HG02852 (cell line): ENCODE measurements at regions not wholly inside any gene's neighbourhood (a gene's known extent, or its start where the extent isn't known, plus 50 kb on each side); places are given as distances from the start of the nearest gene placed in this dataset.

Experiments
- ATAC-seq: cut with Tn5 transposase; IDR thresholded peaks from one replicate; pipeline ENCODE4 v1.9.1; 2021; ENCODE audit warnings: mild to moderate bottlenecking, moderate library complexity; ENCODE audit not compliant: unreplicated experiment

DNA sequence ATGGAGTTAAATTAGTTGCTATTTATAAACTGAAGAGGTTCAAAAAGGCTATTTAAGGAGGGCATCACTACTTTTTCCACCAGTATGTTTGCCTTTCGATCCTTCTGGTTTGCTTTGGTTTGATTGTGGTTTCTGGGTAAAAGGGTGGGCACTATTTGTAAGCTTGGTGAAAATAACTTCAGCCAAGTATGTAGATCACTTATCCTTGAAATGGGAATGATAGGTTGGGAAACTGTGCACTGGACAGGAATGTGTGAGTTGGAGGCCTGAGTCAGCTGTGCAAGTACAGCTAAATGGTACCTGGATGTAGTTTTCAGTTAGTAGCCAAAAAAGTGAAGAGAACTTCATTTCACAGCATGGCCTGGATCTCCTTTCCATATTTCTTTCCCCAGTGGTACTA lies 466.2 kb downstream of the ENC1 start:
- ATAC-seq = no peak

DNA sequence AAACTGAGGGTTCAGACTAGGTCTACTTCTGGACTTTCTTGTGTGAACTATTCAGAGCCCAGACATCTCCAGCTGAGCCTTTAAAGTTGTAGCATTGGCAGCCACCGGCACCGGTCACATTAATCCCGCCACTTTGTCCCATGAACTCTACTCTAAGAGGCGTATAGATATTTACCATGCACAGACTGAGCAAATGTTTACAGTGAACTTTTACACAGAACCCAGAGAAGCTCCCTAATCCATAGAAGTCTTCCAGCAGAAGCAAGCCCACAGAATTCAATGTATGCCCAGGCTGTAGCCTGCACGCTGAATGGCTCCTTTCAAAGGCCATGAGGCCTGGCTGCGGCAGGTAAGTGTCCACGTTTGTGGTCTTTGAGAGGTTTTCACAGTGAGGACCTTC lies 466.9 kb downstream of the ENC1 start:
- no peak for ATAC-seq

DNA sequence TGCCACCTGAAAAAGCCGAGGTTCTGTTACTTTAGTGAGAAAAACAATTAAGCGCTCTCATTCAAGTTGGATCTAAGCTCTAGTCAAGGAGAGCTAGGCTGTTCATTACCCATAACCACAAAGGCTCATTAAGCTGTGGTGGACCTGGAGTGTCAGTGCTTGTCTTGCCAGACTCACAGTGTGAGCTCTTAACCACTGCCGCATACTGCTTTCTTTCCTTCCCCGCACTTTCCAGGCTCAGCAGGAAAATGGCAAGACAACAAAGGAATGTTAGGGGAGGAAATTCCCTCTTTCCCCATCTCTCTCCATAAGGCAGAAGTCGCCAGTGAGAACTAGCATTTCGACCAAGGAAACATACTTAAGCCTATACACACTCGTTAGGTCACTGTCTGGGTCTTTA lies 467.3 kb downstream of the ENC1 start:
- no peak for ATAC-seq

DNA sequence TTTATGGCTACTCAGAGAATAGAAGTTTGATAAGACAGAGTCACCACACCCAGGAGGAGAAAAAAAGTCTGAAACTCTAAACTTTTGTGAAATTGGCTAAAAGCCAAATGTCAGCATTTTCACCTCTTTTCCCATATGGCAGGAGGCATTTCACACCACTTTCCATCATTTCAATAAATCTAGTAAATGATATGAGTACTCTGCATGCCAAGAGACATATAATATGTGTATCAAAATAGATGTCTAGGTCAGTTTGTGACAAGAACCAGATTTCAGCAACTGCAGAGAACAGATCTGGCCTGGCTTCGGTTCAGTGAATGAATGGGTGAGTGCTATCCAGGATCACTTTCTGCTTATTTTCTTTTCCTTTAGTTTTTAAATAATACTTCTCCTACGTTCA lies 470.8 kb downstream of the ENC1 start:
- no peak for ATAC-seq

DNA sequence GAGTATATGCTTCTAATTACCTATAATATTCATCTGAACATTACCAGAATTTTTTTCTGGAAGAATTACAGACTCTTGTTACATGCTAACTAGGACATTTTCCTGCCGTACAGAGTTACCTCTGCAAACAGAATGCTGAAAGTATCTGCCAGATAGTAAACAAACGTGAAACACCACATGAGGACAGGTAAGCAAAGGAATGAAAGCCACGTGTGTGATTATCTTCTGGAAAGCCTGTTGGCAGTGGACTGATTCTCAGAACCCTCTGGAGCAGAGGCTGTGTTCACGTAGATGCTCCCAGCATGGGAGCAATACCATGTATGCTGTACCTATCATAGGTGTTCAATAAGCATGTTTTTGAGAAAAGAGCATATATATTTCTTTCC lies 472.6 kb downstream of the ENC1 start:
- no peak for ATAC-seq

DNA sequence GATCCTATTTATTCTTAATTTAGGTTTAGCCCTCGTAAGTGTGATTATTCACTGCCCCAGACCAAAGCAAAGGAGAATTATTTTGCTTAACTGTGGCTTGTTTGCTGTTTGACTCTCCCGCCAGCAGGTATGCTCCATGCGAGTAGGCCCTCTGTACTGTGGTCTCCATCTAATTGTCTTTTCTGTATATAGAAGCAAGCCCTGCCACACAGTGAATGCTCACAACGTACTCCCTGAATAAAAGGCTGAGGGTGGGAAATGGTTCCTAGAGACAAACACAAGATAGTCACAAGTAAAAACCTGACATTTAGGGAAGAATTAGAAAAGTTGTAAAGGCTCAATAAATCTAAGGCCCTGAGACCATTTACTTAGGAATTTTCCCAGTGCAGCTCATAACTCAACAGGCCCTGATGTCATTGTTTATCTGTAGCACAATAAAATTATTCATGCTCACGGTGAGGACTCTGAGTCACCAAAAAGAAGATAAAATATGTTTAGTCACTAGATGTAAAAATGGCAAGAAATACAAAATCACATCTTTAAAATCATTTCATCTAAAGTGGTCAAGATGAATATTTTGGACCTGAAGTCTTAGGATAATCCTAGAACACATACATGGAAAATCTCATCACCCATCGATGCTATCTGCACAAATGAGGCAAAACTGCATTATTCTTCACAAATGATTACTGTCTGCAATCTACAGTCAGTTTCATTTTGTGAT lies 473.2 kb downstream of the ENC1 start:
- ATAC-seq = no peak

DNA sequence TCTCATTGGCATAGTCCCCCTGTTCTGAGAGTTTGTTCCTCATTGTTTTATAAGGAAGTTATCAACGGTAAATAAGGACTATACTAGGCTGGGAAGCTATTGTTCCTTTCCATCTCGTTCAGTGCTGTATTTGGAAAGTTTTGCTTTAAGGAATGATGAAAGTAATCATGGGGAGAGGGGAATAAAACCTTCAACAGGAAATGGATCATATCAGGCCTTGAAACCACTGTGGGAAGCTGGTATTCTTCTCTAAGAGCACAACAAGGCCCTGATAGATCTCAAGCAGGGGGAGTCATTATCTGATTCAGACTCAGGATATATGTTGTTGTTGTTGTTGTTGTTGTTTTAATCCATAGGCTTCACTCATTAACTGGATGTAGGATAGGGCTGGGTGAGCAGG lies 474.5 kb downstream of the ENC1 start:
- no peak for ATAC-seq

DNA sequence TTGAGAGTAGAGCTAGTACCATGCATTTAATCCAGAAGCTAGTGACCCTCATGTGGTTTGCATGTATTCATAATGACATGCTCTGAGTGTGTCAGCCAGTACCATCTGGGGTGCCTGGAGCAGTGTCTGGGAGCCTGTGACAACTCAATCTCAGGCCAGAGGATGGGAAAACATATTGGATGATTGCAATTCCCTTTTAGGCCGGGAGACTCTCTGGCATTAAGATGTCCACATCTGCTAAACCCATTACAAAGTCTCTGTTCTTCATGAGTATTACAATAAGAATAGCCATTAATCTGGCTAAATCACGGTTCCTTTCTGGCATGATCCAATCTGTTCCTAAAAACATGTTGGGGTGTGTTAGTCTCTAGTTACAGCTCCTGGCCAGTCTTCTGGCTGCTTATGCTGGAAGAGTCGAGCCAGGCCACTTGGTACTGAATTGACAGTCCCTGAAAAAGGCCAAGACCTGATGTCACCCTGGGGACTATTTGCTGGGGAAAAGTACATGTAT lies 475.7 kb downstream of the ENC1 start:
- no peak for ATAC-seq

DNA sequence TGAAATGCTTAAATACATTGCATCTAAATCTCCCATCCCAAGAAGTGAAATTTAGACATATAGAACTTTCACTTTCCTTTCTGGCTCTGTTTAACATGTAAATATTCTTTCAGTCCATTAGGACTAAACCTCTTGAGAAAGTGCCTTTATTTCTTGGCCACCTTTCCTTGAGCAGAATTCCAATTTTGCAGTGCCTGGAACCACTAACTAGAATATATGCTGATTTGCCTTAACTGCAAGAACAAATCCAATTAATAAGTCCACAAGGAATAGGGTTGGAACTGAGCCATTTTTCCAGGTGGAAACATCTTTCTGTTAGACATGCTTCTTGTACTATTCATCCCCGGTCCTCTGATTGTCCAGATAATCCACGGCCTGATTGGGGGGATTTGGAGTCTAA lies 478.0 kb downstream of the ENC1 start:
- ATAC-seq = no peak

DNA sequence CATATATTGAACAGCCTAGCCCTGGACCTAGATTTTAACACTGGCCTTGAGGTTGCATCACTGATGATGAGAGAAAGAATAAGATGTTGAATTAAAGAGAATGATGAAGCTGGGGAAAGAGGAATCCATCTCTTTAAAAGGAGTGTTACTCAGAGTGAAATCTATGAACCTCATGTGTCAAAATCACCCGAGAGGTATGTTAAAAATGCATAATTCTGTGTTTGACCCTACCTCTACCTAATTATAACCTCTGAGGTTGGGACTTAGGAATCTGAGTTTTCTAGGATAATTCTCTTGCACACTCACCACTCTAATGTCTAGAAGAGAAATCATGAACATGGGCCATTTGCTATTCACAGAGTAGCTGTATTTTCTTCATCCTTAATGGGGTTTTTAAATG lies 479.4 kb downstream of the ENC1 start:
- no peak for ATAC-seq

DNA sequence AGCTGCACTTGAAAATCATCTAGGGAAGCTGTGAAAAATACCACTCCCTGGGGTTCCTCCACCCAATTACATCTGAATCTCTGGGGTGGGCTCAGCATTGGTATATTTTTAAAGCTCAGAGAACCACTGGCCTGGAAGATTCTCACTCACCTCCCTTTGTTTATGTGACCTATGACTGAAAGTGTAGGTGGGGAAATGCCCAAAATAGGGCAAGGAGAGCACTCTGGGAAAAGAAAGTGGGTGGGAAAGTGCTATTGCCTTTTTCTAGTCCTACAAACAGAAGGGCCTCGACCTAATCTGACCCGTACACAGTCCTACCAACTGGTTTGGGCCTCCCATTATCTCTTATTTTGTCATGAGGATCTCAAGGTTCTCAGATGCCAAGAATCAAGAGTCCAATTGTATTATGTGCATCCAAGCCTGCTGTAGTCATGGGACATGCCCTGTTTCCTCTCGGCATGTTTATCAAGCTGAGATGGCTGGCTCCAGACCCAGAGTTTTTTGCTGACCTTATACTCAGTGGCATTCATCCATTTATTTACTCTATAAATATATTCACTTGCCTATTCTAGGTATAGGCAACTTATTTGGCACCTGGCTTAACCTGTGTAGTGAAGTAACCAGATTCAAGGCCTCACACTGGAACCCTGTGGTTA lies 483.7 kb downstream of the ENC1 start:
- no peak for ATAC-seq

DNA sequence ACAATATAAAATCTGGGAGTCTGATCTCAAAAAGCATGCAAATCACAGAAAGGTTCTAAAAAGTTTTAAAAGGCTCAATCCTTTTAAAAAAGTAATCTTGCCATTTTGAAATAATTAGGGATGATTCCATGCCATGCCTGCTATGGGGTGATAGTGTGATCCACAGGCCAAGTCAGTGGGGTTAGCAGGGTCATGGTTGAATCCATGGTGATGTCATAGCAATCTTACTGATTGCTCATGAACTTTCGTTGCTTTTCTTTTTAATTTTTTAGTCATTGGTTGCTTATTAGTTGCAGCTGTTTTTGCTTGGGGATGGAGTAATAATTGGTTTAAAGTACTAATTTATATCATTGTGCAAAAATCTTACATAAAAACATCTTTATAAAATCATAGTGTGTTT lies 485.0 kb downstream of the ENC1 start:
- ATAC-seq = no peak

DNA sequence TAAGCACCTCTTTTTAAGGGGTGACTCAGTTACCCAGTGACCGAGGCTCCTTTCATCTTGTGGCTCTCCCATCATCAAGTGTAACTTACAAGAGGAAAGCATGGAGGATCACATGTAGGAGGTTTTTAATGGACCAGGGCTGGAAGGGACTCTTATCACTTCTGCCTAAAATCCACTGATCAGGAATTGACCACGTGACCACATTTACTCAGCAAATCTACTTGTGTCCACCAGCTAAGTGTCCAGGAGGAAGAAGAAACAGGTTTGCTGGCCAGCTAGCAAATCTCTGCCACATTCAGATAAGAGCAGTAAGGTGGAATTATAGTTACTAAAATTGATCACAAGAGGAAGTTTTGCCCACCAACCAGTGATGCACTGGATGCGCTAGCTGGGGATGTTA lies 486.0 kb downstream of the ENC1 start:
- ATAC-seq = no peak

DNA sequence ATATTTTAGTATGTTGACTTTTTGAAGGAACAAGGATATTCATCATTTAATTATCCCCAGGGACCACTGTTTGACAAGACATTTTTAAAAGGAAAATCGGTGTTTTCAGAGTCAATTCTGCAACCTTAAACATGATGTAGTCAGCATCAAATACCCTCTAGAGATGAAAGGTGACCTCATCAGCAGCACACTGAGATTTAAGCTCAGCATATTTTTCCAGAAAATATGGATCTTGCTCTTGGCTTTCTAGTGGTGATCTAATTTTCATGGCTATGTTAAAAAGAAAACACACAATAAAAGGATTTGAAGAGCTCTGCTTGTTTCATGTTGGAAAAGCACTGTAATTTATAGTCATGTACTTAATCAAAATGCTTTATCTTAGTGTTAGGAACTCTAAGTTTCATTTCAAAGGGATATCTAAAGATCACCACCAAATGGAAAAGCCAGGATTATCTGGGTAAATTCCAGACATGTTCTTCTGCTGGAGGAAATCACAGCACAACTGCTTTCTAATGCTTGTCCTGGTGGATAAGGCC lies 487.2 kb downstream of the ENC1 start:
- ATAC-seq = no peak

DNA sequence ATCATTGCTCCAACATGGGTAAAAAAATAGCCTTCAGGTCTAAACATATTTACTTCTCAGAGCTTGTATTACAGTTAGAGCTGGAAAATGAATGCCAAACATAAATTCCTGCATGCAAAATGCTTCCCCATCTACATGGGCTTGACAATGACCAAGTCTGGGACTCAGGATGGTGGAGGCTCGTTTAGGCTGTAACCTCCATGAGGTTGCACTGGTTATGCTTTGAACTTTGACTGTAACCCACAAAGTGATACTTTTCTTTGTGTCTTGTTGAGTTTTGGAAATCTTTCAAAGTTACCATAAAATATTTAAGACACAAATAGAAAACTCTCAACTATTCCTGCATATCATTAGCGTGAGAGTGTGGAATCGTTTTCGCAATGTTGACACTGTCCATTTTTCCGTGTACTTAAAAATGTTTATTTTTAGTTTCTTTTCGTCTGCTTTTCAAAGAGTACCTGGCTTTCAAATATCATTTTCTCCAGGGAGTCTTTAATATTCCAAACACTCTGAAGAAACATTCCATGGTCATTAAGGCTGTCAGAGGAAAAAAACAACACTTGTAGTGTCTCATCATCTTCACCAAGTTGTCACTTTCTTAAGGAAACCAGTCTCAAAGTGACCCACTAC lies 487.8 kb downstream of the ENC1 start:
- no peak for ATAC-seq

DNA sequence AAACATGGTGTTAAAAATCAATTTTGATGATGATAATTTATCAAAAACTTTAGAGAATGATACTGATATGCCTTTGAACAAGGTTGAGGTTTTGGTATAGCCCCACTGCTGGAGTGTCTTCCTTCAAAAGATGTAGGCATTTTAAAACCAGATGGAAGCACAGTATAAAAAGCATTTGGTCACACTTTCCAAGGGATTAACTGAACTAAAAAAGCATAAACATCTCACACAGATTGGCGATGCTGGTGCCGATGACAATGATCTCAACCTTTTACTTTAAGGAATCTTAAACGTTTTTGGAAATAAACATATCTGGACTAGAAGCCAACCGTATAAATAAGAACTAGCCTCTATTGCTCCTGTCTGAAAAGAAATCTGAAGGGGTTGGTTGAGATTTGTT lies 488.4 kb downstream of the ENC1 start:
- no peak for ATAC-seq

DNA sequence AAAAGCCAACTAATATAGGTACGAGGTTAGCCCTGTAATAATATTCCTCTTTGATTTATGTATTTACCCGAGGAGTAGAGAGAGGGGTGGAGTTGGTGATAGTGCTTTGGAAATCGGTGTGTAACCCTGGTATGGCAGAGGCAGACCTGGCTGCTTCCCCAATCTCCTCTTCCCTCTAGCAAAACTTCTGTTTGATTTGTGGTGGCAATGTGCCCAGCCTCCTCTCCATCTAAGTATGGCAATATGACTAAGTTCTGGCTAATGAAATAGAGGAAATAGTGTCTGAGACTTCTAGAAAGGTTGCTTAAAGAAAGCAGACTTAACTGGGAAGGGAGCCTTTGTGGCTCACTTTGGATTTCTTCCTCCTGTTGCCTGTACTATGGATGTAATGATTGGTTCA lies 491.1 kb downstream of the ENC1 start:
- no peak for ATAC-seq

DNA sequence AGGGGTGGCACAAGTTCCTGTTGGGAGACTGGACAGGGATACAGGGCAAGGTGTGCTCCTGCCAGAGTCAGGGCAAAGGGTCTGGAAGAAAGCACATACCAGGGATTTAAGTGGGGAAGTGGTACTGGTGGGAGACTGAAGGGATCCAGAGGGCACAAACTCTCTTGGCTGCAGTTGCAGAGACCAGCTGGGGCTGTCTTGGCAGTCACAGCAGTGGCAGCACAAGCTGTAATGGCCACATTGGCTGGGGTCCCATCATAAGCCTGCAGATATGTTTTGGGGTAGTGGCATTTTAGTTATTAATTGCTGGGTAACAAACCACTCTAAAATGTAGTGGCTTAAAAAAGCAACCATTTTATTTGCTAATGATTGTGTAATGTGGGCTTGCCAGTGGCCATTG lies 492.2 kb downstream of the ENC1 start:
- no peak for ATAC-seq

DNA sequence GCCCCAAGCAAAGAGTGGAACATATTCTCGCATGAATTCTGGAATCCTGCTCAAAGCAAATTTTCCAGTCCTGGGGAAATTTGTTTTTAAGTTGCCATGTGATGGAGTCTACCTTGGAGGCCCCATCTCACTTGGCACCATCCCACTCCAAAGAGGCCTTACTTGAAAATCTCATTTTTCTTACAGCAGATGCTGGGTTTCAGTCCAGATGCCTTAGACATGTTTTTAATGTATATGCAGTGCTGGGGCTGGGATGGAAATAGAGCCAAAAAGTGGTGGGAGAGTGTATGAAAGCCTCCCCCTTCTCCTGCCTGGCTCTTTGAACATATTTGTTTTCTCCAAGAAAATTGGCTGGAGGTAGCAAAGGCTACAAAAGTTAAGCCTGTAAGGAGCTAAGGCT lies 493.7 kb downstream of the ENC1 start:
- no peak for ATAC-seq

DNA sequence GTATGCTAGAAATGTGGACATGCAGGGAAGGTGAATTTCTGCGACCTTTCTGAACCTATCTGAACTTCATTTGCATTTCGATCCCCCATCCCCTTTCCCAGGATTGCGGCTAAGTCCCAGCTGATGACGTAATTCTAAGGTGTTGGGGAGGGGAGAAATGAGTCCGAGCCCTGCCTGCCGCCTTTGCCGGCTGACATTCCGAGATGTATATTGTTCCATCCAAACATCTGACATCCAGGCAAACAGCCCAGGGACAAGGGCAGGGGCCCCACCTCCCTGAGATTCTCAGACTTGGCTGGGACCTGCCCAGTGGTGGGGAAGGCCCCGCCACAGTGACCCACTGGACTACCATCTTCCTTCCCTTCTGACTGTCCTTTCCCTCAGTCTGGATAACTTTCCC lies 494.6 kb downstream of the ENC1 start:
- ATAC-seq = no peak

DNA sequence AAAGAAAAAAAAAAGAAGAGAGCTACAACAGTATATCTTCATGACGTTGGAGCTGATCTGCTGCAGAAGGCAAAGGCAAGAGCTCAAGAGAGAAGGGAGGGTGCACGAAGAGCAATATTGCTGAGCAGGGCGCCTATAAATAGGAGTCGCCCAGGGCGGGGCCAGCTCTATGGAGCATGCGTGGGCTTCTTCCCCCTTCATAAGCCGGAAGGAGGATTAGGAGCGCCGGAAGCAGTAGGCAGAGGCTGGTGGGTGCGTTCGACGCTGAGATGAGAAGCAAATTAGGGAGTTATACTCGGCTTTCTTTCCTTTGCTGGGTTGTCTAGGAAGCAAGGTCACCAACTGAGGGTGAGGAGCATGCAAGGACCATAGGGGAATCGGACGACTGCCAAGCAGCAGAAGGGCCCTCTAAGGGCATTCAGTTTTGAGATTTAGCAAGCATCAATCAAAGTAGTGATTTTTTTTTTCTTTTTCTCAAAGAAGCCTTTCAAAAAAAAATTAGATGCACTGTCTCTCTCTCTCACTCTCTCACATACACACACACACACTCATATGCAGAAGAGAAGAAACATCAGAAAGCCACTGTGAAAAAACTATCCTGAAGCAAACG lies 496.7 kb downstream of the ENC1 start:
- no peak for ATAC-seq

DNA sequence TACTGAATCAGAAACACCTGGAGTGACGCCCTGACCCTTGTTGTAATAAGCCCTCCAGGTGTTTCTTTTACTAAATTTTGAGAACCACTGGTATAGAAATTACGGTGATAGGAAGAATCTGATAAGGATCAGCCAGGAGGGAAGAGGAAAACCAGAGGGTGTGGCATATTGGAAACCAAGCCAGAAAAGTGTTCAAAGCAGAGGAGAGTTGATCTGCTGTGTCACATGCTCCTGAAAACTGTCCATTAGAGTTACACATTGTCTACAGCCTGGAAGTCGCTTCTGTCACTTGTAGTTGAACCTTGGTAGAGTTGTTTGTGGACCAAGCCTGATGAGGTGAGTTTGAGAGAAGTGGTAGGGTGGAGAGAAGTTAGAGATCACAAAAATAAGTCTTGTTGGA lies 497.4 kb downstream of the ENC1 start:
- ATAC-seq = no peak
